ENCODE measurements at regions not wholly inside any gene's neighbourhood (a gene's known extent, or its start where the extent isn't known, plus 50 kb on each side); places are given as distances from the start of the nearest gene placed in this dataset.

DNA sequence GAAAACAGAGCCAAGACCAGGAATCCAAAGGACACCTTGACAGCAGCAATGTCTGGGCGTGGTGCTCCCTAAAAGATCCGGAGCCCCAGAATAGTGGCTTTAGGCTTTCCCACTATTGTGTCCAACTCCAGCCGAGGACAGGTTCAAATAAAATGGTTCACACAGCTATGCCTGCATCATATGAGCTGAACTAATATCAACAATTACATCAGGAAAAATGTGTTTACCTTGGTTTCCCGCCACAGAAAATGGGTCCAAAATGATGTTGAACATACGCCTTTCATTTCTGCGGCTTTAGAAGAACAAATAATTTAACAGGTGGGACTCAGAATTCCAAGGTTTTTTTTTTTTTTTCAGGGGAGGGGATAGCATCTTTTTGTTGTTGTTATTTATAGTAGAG, 93.6 kb downstream of the OSR1 start:
- TF ChIP-seq CHD1 (IDR thresholded peaks at IDR 0.05; ENCODE audit: low read depth, low read length) (no peak), CEBPB (IDR thresholded peaks at IDR 0.05; ENCODE audit: low read depth, low read length) (no peak), SMC3 (IDR thresholded peaks at IDR 0.05; ENCODE audit: low read depth, low read length) (no peak), MAZ (IDR thresholded peaks at IDR 0.05; ENCODE audit: borderline replicate concordance, low read depth, low read length) (no peak), FOS (IDR thresholded peaks at IDR 0.05; ENCODE audit: low read depth, low read length) (no peak), RAD21 (IDR thresholded peaks at IDR 0.05; ENCODE audit: low read length) (no peak), POLR2A (IDR thresholded peaks at IDR 0.05; ENCODE audit: low read depth, low read length) (no peak), NFE2L2 (IDR thresholded peaks at IDR 0.05; ENCODE audit: low read depth, low read length) (no peak), MXI1 (IDR thresholded peaks at IDR 0.05; ENCODE audit: borderline replicate concordance, low read depth, low read length) (no peak), RFX5 (IDR thresholded peaks at IDR 0.05; ENCODE audit: low read depth, low read length) (no peak), RCOR1 (IDR thresholded peaks at IDR 0.05; ENCODE audit: insufficient replicate concordance, low read length) (no peak)
- TF ChIP-seq, protein P1, sequence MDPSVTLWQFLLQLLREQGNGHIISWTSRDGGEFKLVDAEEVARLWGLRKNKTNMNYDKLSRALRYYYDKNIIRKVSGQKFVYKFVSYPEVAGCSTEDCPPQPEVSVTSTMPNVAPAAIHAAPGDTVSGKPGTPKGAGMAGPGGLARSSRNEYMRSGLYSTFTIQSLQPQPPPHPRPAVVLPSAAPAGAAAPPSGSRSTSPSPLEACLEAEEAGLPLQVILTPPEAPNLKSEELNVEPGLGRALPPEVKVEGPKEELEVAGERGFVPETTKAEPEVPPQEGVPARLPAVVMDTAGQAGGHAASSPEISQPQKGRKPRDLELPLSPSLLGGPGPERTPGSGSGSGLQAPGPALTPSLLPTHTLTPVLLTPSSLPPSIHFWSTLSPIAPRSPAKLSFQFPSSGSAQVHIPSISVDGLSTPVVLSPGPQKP (IDR thresholded peaks at IDR 0.05; ENCODE audit: borderline replicate concordance, low read depth, low read length) = no peak
- TF ChIP-seq, protein P2, sequence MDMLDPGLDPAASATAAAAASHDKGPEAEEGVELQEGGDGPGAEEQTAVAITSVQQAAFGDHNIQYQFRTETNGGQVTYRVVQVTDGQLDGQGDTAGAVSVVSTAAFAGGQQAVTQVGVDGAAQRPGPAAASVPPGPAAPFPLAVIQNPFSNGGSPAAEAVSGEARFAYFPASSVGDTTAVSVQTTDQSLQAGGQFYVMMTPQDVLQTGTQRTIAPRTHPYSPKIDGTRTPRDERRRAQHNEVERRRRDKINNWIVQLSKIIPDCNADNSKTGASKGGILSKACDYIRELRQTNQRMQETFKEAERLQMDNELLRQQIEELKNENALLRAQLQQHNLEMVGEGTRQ (IDR thresholded peaks at IDR 0.05; ENCODE audit: low read depth, low read length) = no peak
- TF ChIP-seq, protein P3, sequence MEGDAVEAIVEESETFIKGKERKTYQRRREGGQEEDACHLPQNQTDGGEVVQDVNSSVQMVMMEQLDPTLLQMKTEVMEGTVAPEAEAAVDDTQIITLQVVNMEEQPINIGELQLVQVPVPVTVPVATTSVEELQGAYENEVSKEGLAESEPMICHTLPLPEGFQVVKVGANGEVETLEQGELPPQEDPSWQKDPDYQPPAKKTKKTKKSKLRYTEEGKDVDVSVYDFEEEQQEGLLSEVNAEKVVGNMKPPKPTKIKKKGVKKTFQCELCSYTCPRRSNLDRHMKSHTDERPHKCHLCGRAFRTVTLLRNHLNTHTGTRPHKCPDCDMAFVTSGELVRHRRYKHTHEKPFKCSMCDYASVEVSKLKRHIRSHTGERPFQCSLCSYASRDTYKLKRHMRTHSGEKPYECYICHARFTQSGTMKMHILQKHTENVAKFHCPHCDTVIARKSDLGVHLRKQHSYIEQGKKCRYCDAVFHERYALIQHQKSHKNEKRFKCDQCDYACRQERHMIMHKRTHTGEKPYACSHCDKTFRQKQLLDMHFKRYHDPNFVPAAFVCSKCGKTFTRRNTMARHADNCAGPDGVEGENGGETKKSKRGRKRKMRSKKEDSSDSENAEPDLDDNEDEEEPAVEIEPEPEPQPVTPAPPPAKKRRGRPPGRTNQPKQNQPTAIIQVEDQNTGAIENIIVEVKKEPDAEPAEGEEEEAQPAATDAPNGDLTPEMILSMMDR (conservative IDR thresholded peaks at IDR 0.05; ENCODE audit: low read depth, low read length) = no peak
- Histone ChIP-seq H3K9ac (ENCODE audit: low read depth, low read length) (no peak overlapping the region), H3K4me2 (ENCODE audit: low read depth, low read length) (no peak overlapping the region), H4K20me1 (ENCODE audit: insufficient read depth, low read length) (no peaks in the 10 kb centered on the region), H3K18ac (ENCODE audit: low read depth, low read length) (no peak overlapping the region), H3K9me1 (ENCODE audit: insufficient read depth, low read length) (no peaks in the 10 kb centered on the region; the same call in 1 of the 2 replicates), H3K56ac (ENCODE audit: extremely low read depth, insufficient read depth, low read length) (no peak overlapping the region), H2AK5ac (ENCODE audit: low read depth, low read length) (no peak overlapping the region), H2BK20ac (ENCODE audit: low read depth, low read length) (no peak overlapping the region), H3K36me3 (ENCODE audit: control insufficient read depth, insufficient read depth, low read length) (no peaks in the 10 kb centered on the region), H2BK15ac (ENCODE audit: low read depth, low read length) (no peak overlapping the region), H3K9me3 (ENCODE audit: control insufficient read depth, insufficient read depth, low read length) (no peaks in the 10 kb centered on the region), H2AFZ (replicated peaks; ENCODE audit: low read length, poor library complexity) (no peak overlapping the region), H3K4me1 (ENCODE audit: control insufficient read depth, insufficient read depth, low read length) (peaks cover 2% of the 10 kb centered on the region), H3K14ac (replicated peaks; ENCODE audit: low read depth, low read length) (no peak overlapping the region), H4K91ac (ENCODE audit: insufficient read depth, low read depth, low read length) (no peak overlapping the region), H2BK5ac (ENCODE audit: low read depth, low read length, poor library complexity, severe bottlenecking) (no peak overlapping the region), H4K8ac (ENCODE audit: low read depth in 2 of 2, low read length in 2 of 2) (no peak overlapping the region), H3K27ac (ENCODE audit: insufficient read depth, low read length) (no peak overlapping the region), H3K79me1 (ENCODE audit: low read depth in 1 of 2, low read length in 2 of 2) (no peaks in the 10 kb centered on the region), H3K4ac (ENCODE audit: low read depth, low read length) (no peak overlapping the region), H2AK9ac (replicated peaks; ENCODE audit: low read depth, low read length, poor library complexity) (no peak overlapping the region), H3K27me3 (ENCODE audit: control insufficient read depth, insufficient read depth, low read length) (no peaks in the 10 kb centered on the region), H2BK120ac (ENCODE audit: low read depth, low read length) (no peak overlapping the region), H4K5ac (ENCODE audit: low read depth, low read length) (no peak overlapping the region), H3K23ac (ENCODE audit: low read depth, low read length) (no peak overlapping the region), H3K4me3 (ENCODE audit: insufficient read depth, low read depth, low read length) (no peak overlapping the region)
- intact Hi-C loops (cut with micrococcal nuclease) (no loop called here), in situ Hi-C loops (cut with MboI; ENCODE audit: low sequenced_read_pairs) (no loop called here), dilution Hi-C loops (cut with HindIII; ENCODE audit: low sequenced_read_pairs, unreplicated experiment) (no loop called here)
- 100% methylated on average over 2 of the region's 6 CpGs; no CpG with 5 or more reads in 1 of the 2 experiments for whole genome bisulfite sequencing, 2 experiments (ENCODE audit: extremely low coverage in 2 of 2, insufficient read length in 1 of 2)
- no TSS peak for BruUV-seq (replicated peaks)
- DNase-seq (no peak), ATAC-seq (ENCODE audit: low read depth) (no peak)
- CTCF ChIA-PET = no interaction called here
- POLR2A ChIA-PET (ENCODE audit: unreplicated experiment) = no interaction called here

Measured in IMR-90 (cell line).